Naive B cell (primary cell): ENCODE measurements at regions not wholly inside any gene's neighbourhood (a gene's known extent, or its start where the extent isn't known, plus 50 kb on each side); places are given as distances from the start of the nearest gene placed in this dataset.
"Not testable (repeated sequence)": the region's sequence is repeated elsewhere in the genome, so short reads cannot be mapped to it uniquely, and the experiment has no call there.

Experiments
- ATAC-seq, 2 donors: fragments of 150-1000 bp; cut with Tn5 transposase; 2 replicates each; pipeline ENCODE4 v1.10.0; 2021; ENCODE audit warnings: low read depth in 2 of 2, mild to moderate bottlenecking in 2 of 2, moderate library complexity in 2 of 2
- DNase-seq: peaks from one replicate; pipeline ENCODE4 v3.0.0; 2022
- H3K27ac Mint-ChIP-seq, 6 donors: one replicate each; pipeline ENCODE4 v1.8.0; 2020 to 2022; ENCODE audit warnings: mild to moderate bottlenecking in 6 of 6, mixed read lengths in 6 of 6, moderate library complexity in 5 of 6, inconsistent platforms in 2 of 6
- H3K27me3 Mint-ChIP-seq, 3 donors: one replicate each; pipeline ENCODE4 v1.8.0; 2021 to 2022; ENCODE audit warnings: mixed read lengths in 3 of 3, mild to moderate bottlenecking in 1 of 3
- H3K36me3 Mint-ChIP-seq, 2 donors: one replicate each; pipeline ENCODE4 v1.8.0; 2020 to 2022; ENCODE audit warnings: mixed read lengths in 2 of 2, inconsistent platforms in 1 of 2, mild to moderate bottlenecking in 1 of 2
- H3K4me1 Mint-ChIP-seq, 3 donors: one replicate each; pipeline ENCODE4 v1.8.0; 2020 to 2022; ENCODE audit warnings: mixed read lengths in 3 of 3, inconsistent platforms in 1 of 3, mild to moderate bottlenecking in 1 of 3, moderate library complexity in 1 of 3
- H3K4me3 Mint-ChIP-seq, 8 donors: one replicate each; pipeline ENCODE4 v1.8.0; 2020 to 2022; ENCODE audit warnings: mild to moderate bottlenecking in 8 of 8, mixed read lengths in 8 of 8, moderate library complexity in 8 of 8, inconsistent platforms in 2 of 8
- H3K9me3 Mint-ChIP-seq, 7 donors: one replicate each; pipeline ENCODE4 v1.8.0; 2020 to 2022; ENCODE audit warnings: mixed read lengths in 7 of 7, mild to moderate bottlenecking in 5 of 7, inconsistent platforms in 2 of 7, moderate library complexity in 1 of 7

DNA sequence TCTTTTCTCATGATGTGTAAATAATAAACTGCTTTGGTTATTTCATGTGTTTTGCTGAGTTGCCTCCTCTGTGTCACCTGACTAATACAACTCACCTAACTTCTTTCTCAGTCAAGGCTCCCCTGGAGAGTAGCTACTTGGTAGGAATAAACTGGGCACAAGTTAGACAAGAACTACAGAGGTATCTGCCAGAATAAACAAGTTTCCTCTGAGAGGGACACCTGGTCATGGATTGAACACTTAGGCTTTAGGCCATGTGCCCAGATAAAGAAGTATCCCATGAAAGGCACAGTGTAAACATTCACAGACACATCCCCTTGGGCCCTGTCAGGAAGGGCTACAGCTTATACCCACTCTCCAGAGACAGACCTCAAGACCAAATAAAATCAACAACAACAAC, 532.5 kb downstream of the KIF4B start:
- Mint-ChIP-seq H3K36me3 (no peaks in the 10 kb centered on the region), H3K27ac (no peak overlapping the region), H3K9me3 (peaks cover 1 to 23% (median 8%) of the 10 kb centered on the region in 7 donors), H3K4me3 (no peak overlapping the region), H3K27me3 (no peaks in the 10 kb centered on the region), H3K4me1 (no peaks in the 10 kb centered on the region)
- ATAC-seq (no peak), DNase-seq (no peak)

DNA sequence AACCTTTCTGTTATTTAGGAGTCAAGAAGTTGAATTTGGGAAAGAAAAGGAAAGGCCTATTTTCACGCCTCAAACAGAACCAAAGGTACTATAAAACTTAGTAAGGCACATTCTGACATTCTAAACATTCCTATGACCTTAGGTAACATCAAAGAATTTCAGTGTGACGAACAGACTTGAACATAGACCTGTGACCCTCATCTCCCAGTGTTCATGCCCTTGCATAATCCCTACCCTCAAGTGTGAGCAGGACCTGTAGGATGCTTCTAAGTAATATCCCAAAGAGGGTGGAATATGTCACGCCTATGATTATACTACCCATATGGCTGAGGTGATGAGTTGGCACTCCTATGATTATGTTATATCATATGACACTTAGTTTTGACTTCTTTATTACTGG, 540.9 kb downstream of the KIF4B start:
- ATAC-seq (no peak), DNase-seq (no peak)
- Mint-ChIP-seq H3K9me3 (peaks cover under 1 to 7% (median 5%) of the 10 kb centered on the region in 7 donors), H3K27me3 (peaks cover 0 to 3% (median 0%) of the 10 kb centered on the region in 3 donors), H3K4me1 (no peaks in the 10 kb centered on the region), H3K36me3 (no peaks in the 10 kb centered on the region), H3K27ac (no peak overlapping the region), H3K4me3 (no peak overlapping the region)

DNA sequence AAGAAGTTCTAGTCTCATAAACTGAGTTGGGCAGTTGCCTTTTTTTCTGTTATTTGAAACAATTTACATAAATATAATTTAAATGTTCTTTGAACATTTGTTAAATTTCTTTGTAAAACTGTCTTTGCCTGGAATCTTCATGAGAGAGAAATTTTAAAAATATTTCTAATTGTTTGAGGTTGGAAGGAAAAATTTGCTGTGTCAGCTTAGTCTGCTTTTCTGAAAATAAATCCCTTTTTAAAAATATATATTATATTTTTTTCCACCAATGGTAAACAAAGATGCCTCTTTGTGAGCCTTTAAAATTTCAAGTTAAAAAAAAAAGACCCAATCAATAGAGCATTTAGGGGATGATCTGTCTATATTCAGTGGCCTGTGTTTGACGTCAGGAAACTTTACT, 542.7 kb downstream of the KIF4B start:
- Mint-ChIP-seq H3K36me3 (no peaks in the 10 kb centered on the region), H3K9me3 (peaks cover 0 to 10% (median 1%) of the 10 kb centered on the region in 7 donors), H3K4me3 (no peak overlapping the region), H3K4me1 (no peaks in the 10 kb centered on the region), H3K27ac (no peak overlapping the region), H3K27me3 (peaks cover 0 to 3% (median 0%) of the 10 kb centered on the region in 3 donors)
- ATAC-seq (no peak), DNase-seq (no peak)

DNA sequence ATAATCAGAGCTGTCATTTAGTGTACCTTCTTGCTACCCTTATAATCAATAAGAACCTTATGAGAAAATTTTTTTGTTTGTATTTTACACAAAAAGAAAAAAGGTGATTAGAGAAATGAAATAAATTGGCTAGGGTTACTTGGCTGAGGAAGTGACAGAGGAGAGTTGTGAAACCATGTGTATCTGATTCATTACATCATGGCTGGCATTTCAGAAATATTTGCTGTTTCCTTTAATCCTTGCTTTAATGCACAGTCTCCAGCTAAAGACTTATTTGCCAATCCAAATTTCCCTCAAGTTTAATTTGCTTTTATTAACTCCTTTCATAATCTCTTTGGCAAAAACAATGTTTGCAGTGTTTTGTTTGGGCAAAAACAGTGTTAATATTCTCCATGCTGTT, 543.1 kb downstream of the KIF4B start:
- ATAC-seq: no peak
- no peaks in the 10 kb centered on the region for H3K4me1 Mint-ChIP-seq
- H3K27me3 Mint-ChIP-seq: peaks cover 0 to 3% (median 0%) of the 10 kb centered on the region in 3 donors
- no peak for DNase-seq
- no peaks in the 10 kb centered on the region for H3K36me3 Mint-ChIP-seq
- no peak overlapping the region for H3K4me3 Mint-ChIP-seq
- peak overlapping the region in 1 of 6 donors; percentile 15 for H3K27ac Mint-ChIP-seq
- H3K9me3 Mint-ChIP-seq: peaks cover 0 to 10% (median 1%) of the 10 kb centered on the region in 7 donors

DNA sequence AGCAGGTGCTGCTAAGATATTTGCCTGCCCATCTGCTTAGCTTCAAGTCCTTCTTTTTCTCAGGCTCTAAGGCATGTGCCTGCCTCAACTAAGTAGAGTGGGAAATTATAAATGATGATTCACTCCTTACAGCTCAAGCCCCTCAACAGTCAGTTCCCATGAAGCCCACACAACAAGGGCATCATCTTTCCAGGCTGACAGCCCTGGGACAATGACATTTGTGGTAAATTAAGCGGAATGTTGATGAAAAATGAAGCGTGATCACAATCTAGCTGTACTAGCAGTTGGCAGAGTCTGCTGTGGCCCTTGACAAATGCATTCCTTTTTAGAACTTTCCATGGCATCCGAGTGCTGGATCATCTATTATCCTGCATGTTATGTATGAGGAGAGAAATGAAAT, 548.6 kb downstream of the KIF4B start:
- Mint-ChIP-seq H3K27me3 (peaks cover 0 to 3% (median 0%) of the 10 kb centered on the region in 3 donors), H3K9me3 (peaks cover 0 to 17% (median 5%) of the 10 kb centered on the region in 7 donors), H3K4me3 (no peak overlapping the region), H3K4me1 (no peaks in the 10 kb centered on the region), H3K36me3 (no peaks in the 10 kb centered on the region), H3K27ac (no peak overlapping the region)
- DNase-seq: no peak
- no peak for ATAC-seq

DNA sequence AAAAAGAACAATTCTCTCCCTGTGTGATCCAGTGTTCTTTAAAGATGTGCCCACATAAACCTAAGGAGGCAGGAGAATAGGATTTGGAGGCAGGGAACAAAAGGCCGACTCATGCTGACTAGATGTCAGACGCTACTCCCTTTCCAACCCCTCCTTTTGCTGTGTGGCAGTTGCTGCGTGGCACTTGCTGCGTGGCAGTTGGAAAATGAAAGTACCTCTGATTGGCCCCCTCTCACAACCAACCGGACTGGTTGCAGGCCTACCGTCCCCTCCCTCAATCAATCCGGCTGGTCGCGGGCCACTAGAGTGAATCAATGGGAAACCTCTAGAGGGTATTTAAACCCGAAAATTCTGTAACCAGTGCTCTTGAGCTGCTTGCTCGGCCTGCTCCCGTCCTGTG, 551.0 kb downstream of the KIF4B start:
- Mint-ChIP-seq H3K9me3 (peaks cover 6 to 27% (median 19%) of the 10 kb centered on the region in 7 donors), H3K27ac (no peak overlapping the region), H3K27me3 (no peaks in the 10 kb centered on the region)

DNA sequence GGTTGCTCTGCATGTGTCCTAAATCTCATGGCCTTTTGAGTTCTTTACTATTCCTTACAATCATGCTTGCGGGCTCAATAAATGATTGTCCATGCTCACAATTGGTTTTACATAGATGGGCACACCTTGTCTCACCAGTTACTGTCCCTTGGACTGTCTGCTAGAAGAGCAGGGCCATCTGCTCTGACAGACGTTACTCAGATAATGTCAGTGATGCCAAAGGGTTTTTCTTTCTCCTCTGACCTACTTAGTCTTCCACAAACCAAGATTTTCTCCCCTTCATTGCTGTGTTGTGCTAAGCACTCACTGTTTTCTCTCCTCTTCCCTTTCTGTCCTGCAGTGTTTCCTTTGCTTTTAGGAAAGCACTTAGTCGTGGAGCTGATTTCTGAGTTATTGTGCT, 562.3 kb downstream of the KIF4B start:
- H3K9me3 Mint-ChIP-seq: peaks cover 0 to 6% (median 2%) of the 10 kb centered on the region in 7 donors
- H3K4me3 Mint-ChIP-seq: no peak overlapping the region
- H3K36me3 Mint-ChIP-seq: no peaks in the 10 kb centered on the region
- no peak for DNase-seq
- no peak for ATAC-seq
- no peak overlapping the region for H3K27ac Mint-ChIP-seq
- no peaks in the 10 kb centered on the region for H3K4me1 Mint-ChIP-seq
- peaks cover 0 to 4% (median 0%) of the 10 kb centered on the region in 3 donors for H3K27me3 Mint-ChIP-seq

More for the DNA sequence above, 551.0 kb downstream of the KIF4B start:
- ATAC-seq (no peak), DNase-seq (no peak)
- H3K4me1 Mint-ChIP-seq: no peaks in the 10 kb centered on the region
- no peaks in the 10 kb centered on the region for H3K36me3 Mint-ChIP-seq
- no peak overlapping the region for H3K4me3 Mint-ChIP-seq

DNA sequence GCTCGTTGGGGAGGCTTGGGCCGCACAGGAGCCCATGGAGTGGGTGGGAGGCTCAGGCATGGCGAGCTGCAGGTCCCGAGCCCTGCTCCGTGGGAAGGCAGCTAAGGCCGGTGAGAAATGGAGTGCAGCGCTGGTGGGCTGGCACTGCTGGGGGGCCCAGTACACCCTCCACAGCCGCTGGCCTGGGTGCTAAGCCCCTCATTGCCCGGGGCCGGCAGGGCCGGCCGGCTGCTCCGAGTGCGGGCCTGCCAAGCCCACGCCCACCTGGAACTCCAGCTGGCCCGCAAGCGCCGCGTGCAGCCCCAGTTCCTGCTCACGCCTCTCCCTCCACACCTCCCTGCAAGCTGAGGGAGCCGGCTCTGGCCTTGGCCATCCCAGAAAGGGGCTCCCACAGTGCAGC, 573.3 kb downstream of the KIF4B start:
- ATAC-seq, H3K27ac Mint-ChIP-seq, H3K4me1 Mint-ChIP-seq, DNase-seq, H3K36me3 Mint-ChIP-seq, H3K27me3 Mint-ChIP-seq, H3K4me3 Mint-ChIP-seq, H3K9me3 Mint-ChIP-seq: not testable (repeated sequence)

DNA sequence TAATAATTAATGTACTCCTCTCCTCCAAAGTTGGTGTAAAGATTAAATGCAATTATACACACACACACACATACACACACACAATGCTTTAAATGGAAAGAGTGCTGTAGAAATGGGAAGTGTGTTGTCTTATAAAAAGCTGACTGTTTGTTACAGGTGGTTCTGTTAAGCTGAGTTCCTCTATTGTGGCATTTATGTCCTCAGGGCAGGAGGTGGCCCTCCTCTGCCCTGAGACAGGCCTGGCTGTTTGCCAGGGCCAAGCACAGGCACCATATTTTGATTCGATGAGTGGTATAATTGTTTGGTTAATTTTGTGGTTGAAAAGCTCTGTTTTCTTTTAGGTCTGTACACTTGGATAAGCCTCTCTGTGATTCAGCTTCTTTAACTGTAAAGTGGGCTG, 573.9 kb downstream of the KIF4B start:
- Mint-ChIP-seq H3K9me3 (peaks cover 0 to 4% (median 0%) of the 10 kb centered on the region in 7 donors), H3K4me3 (no peak overlapping the region), H3K27ac (no peak overlapping the region), H3K4me1 (no peaks in the 10 kb centered on the region), H3K36me3 (no peaks in the 10 kb centered on the region), H3K27me3 (no peaks in the 10 kb centered on the region)
- no peak for DNase-seq
- no peak for ATAC-seq

DNA sequence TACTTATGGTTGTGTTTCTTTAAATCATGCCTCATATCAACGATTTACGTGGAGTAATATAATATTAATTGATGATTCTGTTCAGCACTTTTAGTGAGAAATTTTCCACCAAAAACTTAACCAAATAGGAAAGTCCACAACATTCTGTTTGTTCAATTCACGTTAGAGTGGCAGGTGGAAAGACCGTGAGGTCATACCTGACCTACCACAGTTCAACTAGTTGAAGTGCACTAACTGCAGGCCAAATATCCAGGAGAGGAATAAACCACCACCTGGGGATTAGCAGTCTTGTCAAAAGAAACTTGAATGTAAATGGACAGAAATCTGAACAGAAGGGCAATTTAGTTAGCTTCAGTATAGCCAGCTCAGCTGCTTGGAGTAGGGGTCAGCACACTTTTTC, 577.7 kb downstream of the KIF4B start:
- peaks cover 0 to 4% (median 0%) of the 10 kb centered on the region in 7 donors for H3K9me3 Mint-ChIP-seq
- no peaks in the 10 kb centered on the region for H3K4me1 Mint-ChIP-seq
- H3K27me3 Mint-ChIP-seq: no peaks in the 10 kb centered on the region
- no peak overlapping the region for H3K4me3 Mint-ChIP-seq
- ATAC-seq (no peak), DNase-seq (no peak)
- no peaks in the 10 kb centered on the region for H3K36me3 Mint-ChIP-seq
- no peak overlapping the region for H3K27ac Mint-ChIP-seq

DNA sequence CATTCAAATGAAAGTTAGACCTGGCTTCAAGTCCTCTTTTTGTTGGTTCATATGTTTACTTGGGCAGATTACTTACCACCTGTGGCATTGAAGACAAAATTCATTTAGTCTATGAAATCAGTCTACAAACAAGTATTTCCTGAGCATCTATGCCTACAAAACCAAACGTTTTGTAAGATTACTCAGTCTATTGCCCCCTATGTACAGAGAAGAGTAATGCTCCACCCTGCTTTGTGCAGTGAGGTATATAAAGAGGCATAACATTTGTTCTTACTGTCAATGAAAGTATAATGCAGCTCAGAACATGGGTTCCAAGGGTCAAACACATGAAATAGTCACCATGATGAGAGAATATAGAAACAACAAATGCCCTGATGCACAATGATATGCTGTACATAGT, 580.7 kb downstream of the KIF4B start:
- Mint-ChIP-seq H3K9me3 (peaks cover 0 to 4% (median 0%) of the 10 kb centered on the region in 7 donors), H3K36me3 (no peaks in the 10 kb centered on the region), H3K27ac (no peak overlapping the region), H3K27me3 (no peaks in the 10 kb centered on the region), H3K4me1 (no peaks in the 10 kb centered on the region), H3K4me3 (no peak overlapping the region)
- ATAC-seq (no peak), DNase-seq (no peak)

DNA sequence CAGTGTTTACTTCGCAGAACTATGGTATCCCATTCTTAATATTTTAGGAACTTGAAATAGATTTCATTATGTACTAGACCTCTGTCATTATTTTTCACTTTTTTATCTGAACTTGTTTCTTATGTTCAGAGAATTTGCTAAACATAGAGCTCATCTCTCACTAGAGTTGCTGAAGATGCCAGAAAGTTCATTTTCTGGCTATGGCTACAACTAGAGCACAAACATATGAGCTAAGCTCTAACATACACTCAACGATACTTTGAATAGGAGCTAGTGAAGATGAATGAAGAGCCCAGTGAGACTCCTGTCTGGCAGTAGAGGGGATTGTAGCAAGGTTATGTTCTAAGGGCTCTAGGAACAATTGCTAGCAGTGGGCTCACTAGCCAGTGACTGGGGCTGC, 582.2 kb downstream of the KIF4B start:
- Mint-ChIP-seq H3K36me3 (no peaks in the 10 kb centered on the region), H3K9me3 (peaks cover 0 to 4% (median 0%) of the 10 kb centered on the region in 7 donors), H3K27me3 (no peaks in the 10 kb centered on the region), H3K4me1 (no peaks in the 10 kb centered on the region), H3K27ac (no peak overlapping the region), H3K4me3 (no peak overlapping the region)
- DNase-seq (no peak), ATAC-seq (no peak)

DNA sequence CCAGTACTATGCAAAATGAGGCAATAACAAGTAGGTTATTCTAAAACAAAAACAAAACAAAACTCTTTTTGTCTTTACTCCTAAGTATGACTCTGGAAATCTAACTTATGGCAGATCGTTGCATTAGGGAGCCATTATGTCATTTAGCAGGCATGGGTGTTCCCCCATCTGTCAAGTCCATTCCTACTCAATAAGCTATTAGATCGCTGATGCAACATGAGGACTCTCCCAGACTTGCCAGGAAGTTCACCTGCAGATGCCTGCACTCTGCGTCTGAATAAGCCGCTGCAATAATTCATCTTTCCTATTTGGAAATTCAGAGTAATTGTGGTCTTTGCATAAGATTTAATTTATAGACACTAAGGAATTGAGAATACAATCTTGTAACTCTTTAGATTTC, 585.0 kb downstream of the KIF4B start:
- peaks cover 0 to 8% (median 2%) of the 10 kb centered on the region in 7 donors for H3K9me3 Mint-ChIP-seq
- H3K36me3 Mint-ChIP-seq: no peaks in the 10 kb centered on the region
- no peak overlapping the region for H3K4me3 Mint-ChIP-seq
- no peaks in the 10 kb centered on the region for H3K27me3 Mint-ChIP-seq
- no peak overlapping the region for H3K27ac Mint-ChIP-seq
- ATAC-seq (no peak), DNase-seq (no peak)
- no peaks in the 10 kb centered on the region for H3K4me1 Mint-ChIP-seq

DNA sequence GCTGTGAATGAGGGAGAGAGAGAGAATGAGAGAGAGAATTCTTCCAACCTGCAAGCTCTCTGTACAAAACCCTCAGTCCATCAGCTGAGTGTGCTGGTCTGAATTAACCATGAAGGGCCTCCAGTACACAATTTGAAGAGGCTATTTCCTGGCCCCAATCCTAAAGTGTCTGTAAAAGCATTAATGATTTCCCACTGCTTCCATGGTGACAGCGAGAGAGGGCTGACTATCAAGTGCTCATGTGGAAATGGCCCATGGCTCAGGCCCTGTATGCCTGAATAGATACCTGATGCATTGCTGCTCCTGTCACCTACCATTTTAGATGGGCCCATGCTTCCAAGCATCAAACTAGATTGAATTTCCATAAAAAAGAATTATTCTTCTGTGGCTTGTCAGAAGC, 592.4 kb downstream of the KIF4B start:
- Mint-ChIP-seq H3K4me1 (no peaks in the 10 kb centered on the region), H3K4me3 (no peak overlapping the region), H3K9me3 (peaks cover 0 to 6% (median 0%) of the 10 kb centered on the region in 7 donors), H3K36me3 (no peaks in the 10 kb centered on the region), H3K27me3 (peaks cover 0 to 7% (median 5%) of the 10 kb centered on the region in 3 donors), H3K27ac (no peak overlapping the region)
- ATAC-seq (no peak), DNase-seq (no peak)

DNA sequence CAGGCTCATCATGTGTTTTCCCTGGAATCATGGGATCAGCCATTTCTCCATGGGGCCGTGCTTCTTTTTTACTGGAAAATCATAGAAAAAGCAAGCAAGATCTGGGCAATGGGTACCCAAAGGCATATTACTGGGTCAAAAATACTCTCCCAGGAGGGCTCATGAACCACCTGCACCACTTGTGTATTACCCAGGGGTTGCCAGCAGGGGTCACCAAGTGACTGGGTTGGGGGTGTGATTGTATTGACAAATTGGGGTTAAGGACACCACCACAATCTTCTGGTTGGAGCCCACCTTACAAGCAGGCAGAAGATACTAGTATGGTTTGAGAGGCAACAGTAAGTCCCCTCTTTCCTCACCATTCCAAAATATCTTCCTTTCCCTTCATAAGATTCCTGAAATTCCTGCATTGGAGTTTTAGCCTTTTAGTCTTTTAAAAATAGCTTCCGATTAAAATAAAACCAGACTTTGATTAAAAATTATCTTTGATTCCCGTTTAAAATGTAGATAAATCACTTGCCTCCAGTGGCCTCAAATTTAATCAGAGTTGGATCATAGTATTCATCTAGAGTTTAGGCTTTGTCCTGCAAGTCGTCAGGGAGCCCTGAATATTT, 603.3 kb downstream of the KIF4B start:
- H3K4me1 Mint-ChIP-seq: no peaks in the 10 kb centered on the region
- ATAC-seq (no peak), DNase-seq (peak; percentile 10)
- no peaks in the 10 kb centered on the region for H3K36me3 Mint-ChIP-seq
- H3K4me3 Mint-ChIP-seq: no peak overlapping the region
- no peak overlapping the region for H3K27ac Mint-ChIP-seq
- H3K27me3 Mint-ChIP-seq: peaks cover 0 to 35% (median 11%) of the 10 kb centered on the region in 3 donors
- H3K9me3 Mint-ChIP-seq: peaks cover 0 to 3% (median 0%) of the 10 kb centered on the region in 7 donors
